GM03348 (cell line): ENCODE measurements at regions not wholly inside any gene's neighbourhood (a gene's known extent, or its start where the extent isn't known, plus 50 kb on each side); places are given as distances from the start of the nearest gene placed in this dataset.

Experiments used
- DNase-seq: peaks from one replicate; pipeline ENCODE4 v3.0.0; 2012; ENCODE audit warnings: low spot score

- no peak for DNase-seq
Observed at GRCh38 chr4:22870847-22871449, 178.2 kb downstream of the GBA3 start.

- DNase-seq: no peak
Observed at GRCh38 chr4:22869235-22869634, 176.5 kb downstream of the GBA3 start.
